ENCODE measurements at regions not wholly inside any gene's neighbourhood (a gene's known extent, or its start where the extent isn't known, plus 50 kb on each side); places are given as distances from the start of the nearest gene placed in this dataset.

- TF ChIP-seq GATA2 (IDR thresholded peaks at IDR 0.05; ENCODE audit: low read depth, low read length) (no peak), GATA3 (IDR thresholded peaks at IDR 0.05; ENCODE audit: low read depth, low read length) (no peak)
Measured at GRCh38 chr2:150587547-150588505, 100.4 kb upstream of the RND3 start.

All from SH-SY5Y (cell line).